GM23248 (cell line): ENCODE measurements at regions not wholly inside any gene's neighbourhood (a gene's known extent, or its start where the extent isn't known, plus 50 kb on each side); places are given as distances from the start of the nearest gene placed in this dataset. TPM values are rescaled to one million over a fixed set of nuclear protein-coding genes. Genes with fewer than 3 reads are reported as not detected.
"Not testable (repeated sequence)": the region's sequence is repeated elsewhere in the genome, so short reads cannot be mapped to it uniquely, and the experiment has no call there.

Experiments
- DNase-seq: peaks from one replicate; pipeline ENCODE4 v3.0.0-alpha.2; 2015
- H2AFZ ChIP-seq: fragments of 200-600 bp; sonication (generic); 2 replicates; pipeline ENCODE4 v1.6.1; 2016; ENCODE audit warnings: antibody characterized with exemption
- H3F3A ChIP-seq: fragments of 200-600 bp; sonication (generic); 2 replicates; pipeline ENCODE4 v1.6.1; 2016; ENCODE audit warnings: mild to moderate bottlenecking, antibody characterized with exemption, mixed run types; ENCODE audit not compliant: insufficient read depth
- H3K27ac ChIP-seq: fragments of 200-600 bp; sonication (generic); 2 replicates; pipeline ENCODE4 v1.5.1; 2016; ENCODE audit warnings: mild to moderate bottlenecking
- H3K27me3 ChIP-seq: fragments of 200-600 bp; sonication (generic); replicated peaks from 2 replicates; pipeline ENCODE4 v1.6.1; 2016; ENCODE audit warnings: mild to moderate bottlenecking; ENCODE audit not compliant: insufficient read depth
- H3K36me3 ChIP-seq: fragments of 200-600 bp; sonication (generic); 2 replicates; pipeline ENCODE4 v1.6.1; 2016; ENCODE audit warnings: low read depth, mild to moderate bottlenecking
- H3K4me1 ChIP-seq: fragments of 200-600 bp; sonication (generic); 2 replicates; pipeline ENCODE4 v1.6.1; 2016; ENCODE audit warnings: mild to moderate bottlenecking; ENCODE audit not compliant: insufficient read depth
- H3K4me2 ChIP-seq: fragments of 200-600 bp; sonication (generic); one replicate; pipeline ENCODE4 v1.6.1; 2016; ENCODE audit warnings: mild to moderate bottlenecking; ENCODE audit not compliant: unreplicated experiment
- H3K4me3 ChIP-seq: fragments of 200-600 bp; sonication (generic); 2 replicates; pipeline ENCODE4 v1.5.1; 2016; ENCODE audit warnings: mild to moderate bottlenecking
- H3K79me2 ChIP-seq: fragments of 200-600 bp; sonication (generic); 2 replicates; pipeline ENCODE4 v1.6.1; 2016; ENCODE audit warnings: mild to moderate bottlenecking; ENCODE audit not compliant: insufficient read depth
- H3K9ac ChIP-seq: fragments of 200-600 bp; sonication (generic); 2 replicates; pipeline ENCODE4 v1.6.1; 2016; ENCODE audit warnings: mild to moderate bottlenecking
- H3K9me2 ChIP-seq: fragments of 200-600 bp; sonication (generic); 2 replicates; pipeline ENCODE4 v1.6.1; 2016; ENCODE audit warnings: mixed run types, mild to moderate bottlenecking, moderate library complexity; ENCODE audit not compliant: insufficient read depth
- H3K9me3 ChIP-seq: fragments of 200-600 bp; sonication (generic); one replicate; pipeline ENCODE4 v1.6.1; 2017; ENCODE audit warnings: low read depth
- H4K20me1 ChIP-seq: fragments of 200-600 bp; sonication (generic); 2 replicates; pipeline ENCODE4 v1.6.0; 2016; ENCODE audit not compliant: insufficient read depth
- EZH2 ChIP-seq: fragments of 200-600 bp; sonication (generic); IDR thresholded peaks from 2 replicates; pipeline ENCODE4 v1.6.1; 2018; ENCODE audit warnings: antibody characterized with exemption, mild to moderate bottlenecking; ENCODE audit not compliant: insufficient read depth, poor library complexity, severe bottlenecking
- EZH2phosphoT487 ChIP-seq: fragments of 200-600 bp; sonication (generic); IDR thresholded peaks from 2 replicates; pipeline ENCODE4 v1.6.1; 2018; ENCODE audit warnings: antibody characterized with exemption, moderate library complexity, mild to moderate bottlenecking, low read depth; ENCODE audit not compliant: insufficient read depth
- WGBS, 2 experiments: methylation state at CpG; one replicate each; pipeline ENCODE4 v1.1.6; 2015 to 2017; ENCODE audit warnings: low lambda C conversion rate in 2 of 2, low coverage in 1 of 2; ENCODE audit errors: missing lambda C conversion rate in 2 of 2; 5-methylcytosine and 5-hydroxymethylcytosine counted together
- in situ Hi-C: fragments of 300-500 bp; cut with MboI; formaldehyde crosslinking; loops from 2 replicates; pipeline ENCODE4 v1.15.0; 2020
- small RNA-seq: library from RNA; depleted of rRNA; stranded (forward); fragments of <200 nt; gene quantifications from one replicate; pipeline ENCODE3, GENCODE V24; 2014; ENCODE audit warnings: low read depth, low replicate concordance

- no peaks in the 10 kb centered on the region for H3F3A ChIP-seq
- no peaks in the 10 kb centered on the region for H3K9me3 ChIP-seq
- no peak overlapping the region for H2AFZ ChIP-seq
- no peaks in the 10 kb centered on the region for H4K20me1 ChIP-seq
- no peaks in the 10 kb centered on the region for H3K79me2 ChIP-seq
- no peak overlapping the region for H3K4me2 ChIP-seq
- no peak for TF ChIP-seq EZH2
- TF ChIP-seq EZH2phosphoT487 = no peak
- no peaks in the 10 kb centered on the region for H3K9me2 ChIP-seq
- no peaks in the 10 kb centered on the region for H3K36me3 ChIP-seq
- 47 to 64% methylated on average over 4 of the region's 4 CpGs for WGBS, 2 experiments
- no peak overlapping the region for H3K9ac ChIP-seq
- no peaks in the 10 kb centered on the region for H3K27me3 ChIP-seq
- no peak overlapping the region for H3K27ac ChIP-seq
- no peaks in the 10 kb centered on the region for H3K4me1 ChIP-seq
- H3K4me3 ChIP-seq = no peak overlapping the region
- no peak for DNase-seq
- in situ Hi-C loops = no loop called here
Measured at GRCh38 chr15:30830961-30831360, 72.8 kb upstream of the FAN1 start.

- H3K27me3 ChIP-seq, H3K9ac ChIP-seq, H3K9me2 ChIP-seq, H3K9me3 ChIP-seq, in situ Hi-C loops, H3K79me2 ChIP-seq, H3F3A ChIP-seq, H2AFZ ChIP-seq, H3K4me2 ChIP-seq, DNase-seq, H3K4me1 ChIP-seq, H3K4me3 ChIP-seq, H3K36me3 ChIP-seq, H3K27ac ChIP-seq, H4K20me1 ChIP-seq: not testable (repeated sequence)
- 29 to 34% methylated on average over 7 of the region's 7 CpGs for WGBS, 2 experiments
Measured at GRCh38 chr15:30833379-30833778, 70.3 kb upstream of the FAN1 start.

- H3K4me3 ChIP-seq, H3K9me3 ChIP-seq, H3K4me2 ChIP-seq, H3F3A ChIP-seq, H3K27ac ChIP-seq, H3K79me2 ChIP-seq, H4K20me1 ChIP-seq, H3K27me3 ChIP-seq, H2AFZ ChIP-seq, H3K9me2 ChIP-seq, in situ Hi-C loops, H3K4me1 ChIP-seq, H3K36me3 ChIP-seq, DNase-seq, H3K9ac ChIP-seq: not testable (repeated sequence)
- 41 to 42% methylated on average over 2 of the region's 2 CpGs for whole genome bisulfite sequencing, 2 experiments
Measured at GRCh38 chr15:30841639-30842038, 62.1 kb upstream of the FAN1 start.

GRCh38 chr15:30842798-30843472 lies 60.8 kb upstream of the FAN1 start:
- H3K36me3 ChIP-seq, in situ Hi-C loops, H3K27ac ChIP-seq, H3K79me2 ChIP-seq, H3K9me2 ChIP-seq, H3K27me3 ChIP-seq, H4K20me1 ChIP-seq, H3K4me3 ChIP-seq, DNase-seq, H3K4me2 ChIP-seq, H3K9ac ChIP-seq, H3K9me3 ChIP-seq, H3F3A ChIP-seq, H2AFZ ChIP-seq, H3K4me1 ChIP-seq: not testable (repeated sequence)
- WGBS, 2 experiments = 38 to 53% methylated on average over 4 of the region's 5 CpGs

GRCh38 chr15:30845536-30845935 lies 58.2 kb upstream of the FAN1 start:
- H3K36me3 ChIP-seq, DNase-seq, H3F3A ChIP-seq, in situ Hi-C loops, H3K27me3 ChIP-seq, H3K9me2 ChIP-seq, H2AFZ ChIP-seq, H3K4me2 ChIP-seq, H3K79me2 ChIP-seq, H3K9ac ChIP-seq, H3K27ac ChIP-seq, H3K9me3 ChIP-seq, H4K20me1 ChIP-seq, H3K4me3 ChIP-seq, H3K4me1 ChIP-seq: not testable (repeated sequence)
- 40 to 63% methylated on average over 1 of the region's 1 CpG for WGBS, 2 experiments

Small RNAs in the stretch of these regions (small RNA-seq; reads per million reads assigned to genes)
- gene RN7SL82P = not detected
